A549 (cell line): ENCODE measurements at regions not wholly inside any gene's neighbourhood (a gene's known extent, or its start where the extent isn't known, plus 50 kb on each side); places are given as distances from the start of the nearest gene placed in this dataset.

Experiments used
- ATAC-seq, 2 experiments: fragments of 200-7000 bp in 1 of 2; fragments of >200 bp in 1 of 2; cut with Nextera tagmentation in 1 of 2; cut with Tn5 transposase in 1 of 2; 3 replicates each; pipeline versions ENCODE4 v1.8.0 to v1.9.1; 2018 to 2020; ENCODE audit warnings: mild to moderate bottlenecking in 1 of 2, moderate library complexity in 1 of 2
- CTCF ChIA-PET: fragments of 300-600 bp; sonication (Branson Sonifier 250); formaldehyde crosslinking; extraction: SDS; loops from one replicate; lab custom pipeline; 2021; ENCODE audit warnings: antibody characterized with exemption, inconsistent platforms; lab: Yijun Ruan, JAX
- POLR2A ChIA-PET: fragments of 350-600 bp; formaldehyde crosslinking; extraction: SDS; loops from one replicate; lab custom pipeline; 2021; ENCODE audit warnings: antibody characterized with exemption, inconsistent platforms; lab: Yijun Ruan, JAX
- DNase-seq, 2 experiments: peaks; one replicate each; pipeline versions ENCODE4 v3.0.0 to v3.0.0-alpha.2; 2011 to 2016; ENCODE audit warnings: low read depth in 1 of 2, low spot score in 1 of 2
- FAIRE-seq: peaks from 2 replicates; lab custom pipeline; 2011; peaks lifted over from hg19 to GRCh38; lab: Jason Lieb, UNC
- H3K27ac ChIP-seq, 2 experiments: fragments of >200 bp; sonication (Bioruptor Twin); formaldehyde crosslinking; 3 replicates each; pipeline ENCODE4 v1.5.1; 2016 to 2017
- H3K4me1 ChIP-seq: fragments of >200 bp; sonication (Bioruptor Twin); formaldehyde crosslinking; 3 replicates; pipeline ENCODE4 v1.6.1; 2016
- H3K4me2 ChIP-seq: fragments of >200 bp; sonication (Bioruptor Twin); formaldehyde crosslinking; 3 replicates; pipeline ENCODE4 v1.6.1; 2016
- H3K4me3 ChIP-seq: fragments of >200 bp; sonication (Bioruptor Twin); formaldehyde crosslinking; 3 replicates; pipeline ENCODE4 v1.5.1; 2016
- H3K9me3 ChIP-seq: fragments of >200 bp; sonication (Bioruptor Twin); formaldehyde crosslinking; 3 replicates; pipeline ENCODE4 v1.6.1; 2016
- BHLHE40 ChIP-seq: IDR thresholded peaks from 2 replicates; pipeline ENCODE4 v1.6.1; 2012; ENCODE audit warnings: low read depth, low read length, inconsistent platforms
- FOSL2 ChIP-seq, 2 experiments: fragments of 450-650 bp in 1 of 2; fragments of >200 bp in 1 of 2; sonication (Bioruptor Twin) in 1 of 2; formaldehyde crosslinking; IDR thresholded peaks; 2 replicates each; pipeline versions ENCODE4 v1.5.0 to v1.6.1; 2016 to 2020; ENCODE audit warnings: mild to moderate bottlenecking in 1 of 2, moderate library complexity in 1 of 2
- HOXA7 ChIP-seq: fragments of 250-450 bp; sonication (Bioruptor Pico); IDR thresholded peaks from 2 replicates; pipeline ENCODE4 v1.5.0; 2020; ENCODE audit warnings: mild to moderate bottlenecking, moderate library complexity
- HOXB13 ChIP-seq: fragments of 250-450 bp; sonication (Bioruptor Pico); IDR thresholded peaks from 2 replicates; pipeline ENCODE4 v1.5.0; 2020; ENCODE audit warnings: low read depth, mild to moderate bottlenecking, moderate library complexity
- JUN ChIP-seq, 2 experiments: fragments of >200 bp; sonication (Bioruptor Twin); formaldehyde crosslinking; IDR thresholded peaks; 2 replicates in 1 of 2; 3 replicates in 1 of 2; pipeline ENCODE4 v1.6.1; 2016 to 2017
- KDM1A ChIP-seq: fragments of 200-600 bp; sonication (generic); IDR thresholded peaks from 2 replicates; pipeline ENCODE4 v1.6.1; 2016; ENCODE audit warnings: low read depth, mild to moderate bottlenecking
- MAFK ChIP-seq: fragments of 450-650 bp; IDR thresholded peaks from 2 replicates; pipeline ENCODE4 v1.6.1; 2014; ENCODE audit not compliant: partially characterized antibody
- NFE2L2 ChIP-seq: fragments of 150-350 bp; conservative IDR thresholded peaks from 2 replicates; pipeline ENCODE4 v1.6.1; 2014; ENCODE audit warnings: low read length
- NPAS2 ChIP-seq: fragments of 250-450 bp; sonication (Bioruptor Pico); IDR thresholded peaks from 2 replicates; pipeline ENCODE4 v1.8.0; 2022; ENCODE audit warnings: mild to moderate bottlenecking, moderate library complexity, borderline replicate concordance
- NR3C1 ChIP-seq: fragments of >200 bp; sonication (Bioruptor Twin); formaldehyde crosslinking; IDR thresholded peaks from 3 replicates; pipeline ENCODE4 v1.6.1; 2017
- RAD21 ChIP-seq, 2 experiments: fragments of >200 bp in 1 of 2; sonication (Bioruptor Twin) in 1 of 2; formaldehyde crosslinking in 1 of 2; IDR thresholded peaks in 1 of 2; conservative IDR thresholded peaks in 1 of 2; 2 replicates in 1 of 2; 3 replicates in 1 of 2; pipeline ENCODE4 v1.6.1; 2012 to 2018; ENCODE audit warnings: inconsistent platforms in 1 of 2
- TP53 ChIP-seq: fragments of 250-450 bp; sonication (Bioruptor Pico); IDR thresholded peaks from 2 replicates; pipeline ENCODE4 v1.5.0; 2021; ENCODE audit warnings: mild to moderate bottlenecking, moderate library complexity
- ZFP36 ChIP-seq: fragments of 450-650 bp; IDR thresholded peaks from 2 replicates; pipeline ENCODE4 v1.6.1; 2014; ENCODE audit warnings: borderline replicate concordance; ENCODE audit not compliant: partially characterized antibody
- WGBS: methylation state at CpG from one replicate; pipeline ENCODE4 v1.1.6; 2017; ENCODE audit errors: missing lambda C conversion rate; 5-methylcytosine and 5-hydroxymethylcytosine counted together
- TF ChIP-seq, protein P1 (sequence below): fragments of >200 bp; sonication (Bioruptor Twin); formaldehyde crosslinking; IDR thresholded peaks from 3 replicates; pipeline ENCODE4 v1.6.1; 2016
- TF ChIP-seq, protein P2 (sequence below): IDR thresholded peaks from 2 replicates; pipeline ENCODE4 v1.6.1; 2012; ENCODE audit warnings: low read depth, borderline replicate concordance
- TF ChIP-seq, protein P3 (sequence below): fragments of >200 bp; sonication (Bioruptor Twin); formaldehyde crosslinking; IDR thresholded peaks from 2 replicates; pipeline ENCODE4 v1.6.1; 2016
- TF ChIP-seq, protein P4 (sequence below): IDR thresholded peaks from 2 replicates; pipeline ENCODE4 v1.6.1; 2012
- TF ChIP-seq, protein P5 (sequence below): fragments of 250-450 bp; sonication (Bioruptor Pico); IDR thresholded peaks from 2 replicates; pipeline ENCODE4 v1.5.0; 2021; ENCODE audit warnings: mild to moderate bottlenecking, moderate library complexity, borderline replicate concordance
- TF ChIP-seq, protein P6 (sequence below): IDR thresholded peaks from 2 replicates; pipeline ENCODE4 v1.6.1; 2012

DNA sequence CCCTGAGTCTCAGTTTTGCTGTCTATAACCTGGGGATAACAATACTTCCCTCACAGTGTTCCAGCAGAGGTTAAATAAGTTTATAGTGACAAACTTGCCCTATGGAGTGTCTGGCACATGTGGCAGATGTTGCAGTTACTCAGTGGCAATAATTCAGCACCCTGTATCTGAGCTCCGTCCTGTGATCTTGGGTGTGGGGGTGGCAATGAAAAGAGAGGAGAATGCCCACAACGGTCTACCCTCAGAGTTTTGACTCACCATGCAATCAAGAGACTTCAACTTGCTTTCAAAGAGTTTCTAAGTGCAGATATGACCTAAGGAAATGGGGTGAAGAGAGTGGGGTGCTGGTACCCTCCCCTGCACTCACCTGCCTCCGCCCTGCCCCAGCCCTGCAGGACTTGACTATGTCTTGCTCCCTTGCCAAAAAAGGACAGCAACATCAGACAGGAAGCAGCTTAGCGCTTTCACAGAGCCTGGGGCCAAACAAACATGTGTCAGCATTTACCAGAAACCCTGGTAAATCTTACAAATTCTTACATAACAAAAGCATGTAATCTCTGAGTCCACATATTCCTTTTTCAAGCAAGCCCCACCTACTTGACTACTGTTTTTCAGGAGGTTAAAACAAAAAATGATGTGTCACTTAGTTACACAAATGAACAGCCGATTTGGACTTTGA lies 185.1 kb upstream of the CAMK1G start (continued):
- TF ChIP-seq, protein P1, sequence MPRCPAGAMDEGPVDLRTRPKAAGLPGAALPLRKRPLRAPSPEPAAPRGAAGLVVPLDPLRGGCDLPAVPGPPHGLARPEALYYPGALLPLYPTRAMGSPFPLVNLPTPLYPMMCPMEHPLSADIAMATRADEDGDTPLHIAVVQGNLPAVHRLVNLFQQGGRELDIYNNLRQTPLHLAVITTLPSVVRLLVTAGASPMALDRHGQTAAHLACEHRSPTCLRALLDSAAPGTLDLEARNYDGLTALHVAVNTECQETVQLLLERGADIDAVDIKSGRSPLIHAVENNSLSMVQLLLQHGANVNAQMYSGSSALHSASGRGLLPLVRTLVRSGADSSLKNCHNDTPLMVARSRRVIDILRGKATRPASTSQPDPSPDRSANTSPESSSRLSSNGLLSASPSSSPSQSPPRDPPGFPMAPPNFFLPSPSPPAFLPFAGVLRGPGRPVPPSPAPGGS = peak; percentile 50; the same call in 1 of the 3 replicates
- TF ChIP-seq KDM1A (no peak), TP53 (no peak), FOSL2 (IDR thresholded peaks at IDR 0.05) (0 out of 2 replicates have a peak, but pooled peaks have one; percentile 15), FOSL2 (CRISPR knock-in tag; IDR thresholded peaks at IDR 0.05) (peak; percentile 41; the same call in 1 of the 2 replicates), MAFK (peak; percentile 98), NFE2L2 (peak; percentile 11; the same call in 1 of the 2 replicates)
- TF ChIP-seq, protein P2, sequence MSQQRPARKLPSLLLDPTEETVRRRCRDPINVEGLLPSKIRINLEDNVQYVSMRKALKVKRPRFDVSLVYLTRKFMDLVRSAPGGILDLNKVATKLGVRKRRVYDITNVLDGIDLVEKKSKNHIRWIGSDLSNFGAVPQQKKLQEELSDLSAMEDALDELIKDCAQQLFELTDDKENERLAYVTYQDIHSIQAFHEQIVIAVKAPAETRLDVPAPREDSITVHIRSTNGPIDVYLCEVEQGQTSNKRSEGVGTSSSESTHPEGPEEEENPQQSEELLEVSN = no peak
- TF ChIP-seq, protein P3, sequence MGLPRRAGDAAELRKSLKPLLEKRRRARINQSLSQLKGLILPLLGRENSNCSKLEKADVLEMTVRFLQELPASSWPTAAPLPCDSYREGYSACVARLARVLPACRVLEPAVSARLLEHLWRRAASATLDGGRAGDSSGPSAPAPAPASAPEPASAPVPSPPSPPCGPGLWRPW = peak; percentile 28; the same call in 1 of the 2 replicates
- TF ChIP-seq, protein P4, sequence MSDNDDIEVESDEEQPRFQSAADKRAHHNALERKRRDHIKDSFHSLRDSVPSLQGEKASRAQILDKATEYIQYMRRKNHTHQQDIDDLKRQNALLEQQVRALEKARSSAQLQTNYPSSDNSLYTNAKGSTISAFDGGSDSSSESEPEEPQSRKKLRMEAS = peak; percentile 22; the same call in 1 of the 2 replicates
- TF ChIP-seq, all 56 proteins: peak for 13

DNA sequence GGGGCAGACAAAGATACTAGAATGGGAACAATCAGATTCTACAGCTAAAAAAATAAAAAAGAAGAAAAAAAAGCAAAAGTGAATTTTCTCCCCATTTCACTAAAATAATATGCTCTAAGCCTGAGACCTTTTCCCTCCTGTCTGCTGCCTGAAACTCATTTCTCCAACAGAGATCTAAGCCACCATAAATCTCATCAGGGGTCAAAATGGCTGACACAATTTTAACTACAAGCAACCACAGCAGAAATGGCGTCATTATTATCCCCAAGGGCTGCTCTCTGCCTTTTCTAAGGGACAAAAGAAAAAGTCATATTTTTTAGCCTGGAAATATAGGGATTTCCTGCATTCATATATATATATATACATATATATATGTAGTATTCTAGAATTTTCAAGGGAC lies 183.7 kb upstream of the CAMK1G start:
- TF ChIP-seq HOXA7 (CRISPR knock-in tag) = no peak
- no peak for TF ChIP-seq MAFK
- TF ChIP-seq HOXB13 (CRISPR knock-in tag) = no peak
- no peak for TF ChIP-seq NR3C1
- TF ChIP-seq, protein P5, sequence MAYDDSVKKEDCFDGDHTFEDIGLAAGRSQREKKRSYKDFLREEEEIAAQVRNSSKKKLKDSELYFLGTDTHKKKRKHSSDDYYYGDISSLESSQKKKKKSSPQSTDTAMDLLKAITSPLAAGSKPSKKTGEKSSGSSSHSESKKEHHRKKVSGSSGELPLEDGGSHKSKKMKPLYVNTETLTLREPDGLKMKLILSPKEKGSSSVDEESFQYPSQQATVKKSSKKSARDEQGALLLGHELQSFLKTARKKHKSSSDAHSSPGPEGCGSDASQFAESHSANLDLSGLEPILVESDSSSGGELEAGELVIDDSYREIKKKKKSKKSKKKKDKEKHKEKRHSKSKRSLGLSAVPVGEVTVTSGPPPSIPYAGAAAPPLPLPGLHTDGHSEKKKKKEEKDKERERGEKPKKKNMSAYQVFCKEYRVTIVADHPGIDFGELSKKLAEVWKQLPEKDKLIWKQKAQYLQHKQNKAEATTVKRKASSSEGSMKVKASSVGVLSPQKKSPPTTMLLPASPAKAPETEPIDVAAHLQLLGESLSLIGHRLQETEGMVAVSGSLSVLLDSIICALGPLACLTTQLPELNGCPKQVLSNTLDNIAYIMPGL (CRISPR knock-in tag) = no peak
- no peak for TF ChIP-seq NPAS2
- no peak for TF ChIP-seq BHLHE40
- no peak for TF ChIP-seq JUN (IDR thresholded peaks at IDR 0.05)
- TF ChIP-seq ZFP36 = no peak
- no peak for TF ChIP-seq RAD21 (conservative IDR thresholded peaks at IDR 0.05 in 1 of 2, IDR thresholded peaks at IDR 0.05 in 1 of 2)
- TF ChIP-seq, protein P6, sequence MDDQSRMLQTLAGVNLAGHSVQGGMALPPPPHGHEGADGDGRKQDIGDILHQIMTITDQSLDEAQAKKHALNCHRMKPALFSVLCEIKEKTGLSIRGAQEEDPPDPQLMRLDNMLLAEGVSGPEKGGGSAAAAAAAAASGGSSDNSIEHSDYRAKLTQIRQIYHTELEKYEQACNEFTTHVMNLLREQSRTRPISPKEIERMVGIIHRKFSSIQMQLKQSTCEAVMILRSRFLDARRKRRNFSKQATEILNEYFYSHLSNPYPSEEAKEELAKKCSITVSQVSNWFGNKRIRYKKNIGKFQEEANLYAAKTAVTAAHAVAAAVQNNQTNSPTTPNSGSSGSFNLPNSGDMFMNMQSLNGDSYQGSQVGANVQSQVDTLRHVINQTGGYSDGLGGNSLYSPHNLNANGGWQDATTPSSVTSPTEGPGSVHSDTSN = no peak
- TF ChIP-seq, all 56 proteins: peak for 0
- ChIA-PET CTCF (interaction anchor here (1.5 kb wide), 1 partner anchor 45 kb away, joined by 4 read pairs; no protein-coding TSS in a partner anchor), POLR2A (no interaction called here)
- FAIRE-seq (no peak), ATAC-seq (no peak), DNase-seq (no peak)
- Histone ChIP-seq H3K4me3 (no peak overlapping the region), H3K4me2 (peak overlapping the region; percentile 63; the same call in 2 of the 3 replicates), H3K4me1 (peaks cover 54% of the 10 kb centered on the region), H3K9me3 (no peaks in the 10 kb centered on the region), H3K27ac (peak overlapping the region; percentile 73 to 85; a peak in 5 of 6 replicates)
- 75% methylated on average over 1 of the region's 1 CpG for WGBS
